Spleen (tissue), 11 donors: ENCODE measurements at regions not wholly inside any gene's neighbourhood (a gene's known extent, or its start where the extent isn't known, plus 50 kb on each side); places are given as distances from the start of the nearest gene placed in this dataset.
A peak's percentile ranks its signal among the peaks of the same experiment; 100 is the strongest.

Source experiments
- DNase-seq: peaks from one replicate; pipeline ENCODE4 v3.0.0-alpha.2; 2020
- H3K27ac ChIP-seq, 8 donors: fragments of 200-600 bp; sonication (generic) in 7 of 8; 1 replicate in 4 of 8; 2 replicates in 4 of 8; pipeline versions ENCODE4 v1.5.0 to v1.8.0; 2016 to 2021; ENCODE audit warnings: inconsistent platforms in 4 of 8, mild to moderate bottlenecking in 4 of 8, moderate library complexity in 1 of 8
- H3K27me3 ChIP-seq, 7 donors: fragments of 200-600 bp; sonication (generic) in 6 of 7; replicated peaks in 1 of 7; 1 replicate in 4 of 7; 2 replicates in 3 of 7; pipeline versions ENCODE4 v1.5.0 to v1.8.0; 2016 to 2021; ENCODE audit warnings: inconsistent platforms in 3 of 7, mild to moderate bottlenecking in 1 of 7
- H3K36me3 ChIP-seq, 6 donors: fragments of 200-600 bp; sonication (generic) in 5 of 6; 1 replicate in 4 of 6; 2 replicates in 2 of 6; pipeline versions ENCODE4 v1.5.0 to v1.8.0; 2016 to 2021; ENCODE audit warnings: inconsistent platforms in 2 of 6
- H3K4me1 ChIP-seq, 6 donors: fragments of 200-600 bp; sonication (generic) in 5 of 6; 1 replicate in 3 of 6; 2 replicates in 3 of 6; pipeline versions ENCODE4 v1.5.0 to v1.8.0; 2016 to 2021; ENCODE audit warnings: inconsistent platforms in 3 of 6
- H3K4me3 ChIP-seq, 8 donors: fragments of 200-600 bp; sonication (generic) in 7 of 8; 1 replicate in 4 of 8; 2 replicates in 4 of 8; pipeline versions ENCODE4 v1.5.0 to v1.8.0; 2016 to 2021; ENCODE audit warnings: inconsistent platforms in 4 of 8, mild to moderate bottlenecking in 4 of 8, moderate library complexity in 2 of 8
- H3K9me3 ChIP-seq, 8 donors: fragments of 200-600 bp; sonication (generic) in 7 of 8; 1 replicate in 4 of 8; 2 replicates in 4 of 8; pipeline versions ENCODE4 v1.5.0 to v1.8.0; 2016 to 2021; ENCODE audit warnings: inconsistent platforms in 4 of 8
- POLR2A ChIP-seq, 3 donors: fragments of 450-650 bp; IDR thresholded peaks; one replicate each; pipeline ENCODE4 v1.5.1; 2017; ENCODE audit warnings: antibody characterized with exemption in 3 of 3, mild to moderate bottlenecking in 1 of 3
- POLR2AphosphoS5 ChIP-seq, 3 donors: sonication (generic); formaldehyde crosslinking; IDR thresholded peaks; one replicate each; pipeline ENCODE4 v1.5.1; 2017; ENCODE audit warnings: antibody characterized with exemption in 3 of 3
- WGBS, 5 donors: extraction: QIAGEN DNeasy Blood & Tissue Kit in 3 of 5; methylation state at CpG; one replicate each; pipeline versions ENCODE4 v1.1.5 to v1.1.7; 2013 to 2018; 5-methylcytosine and 5-hydroxymethylcytosine counted together
- intact Hi-C: fragments of 100-400 bp; cut with DNase I; formaldehyde crosslinking; loops from one replicate; pipeline ENCODE4 v1.15.0; 2023; ENCODE audit warnings: low total_unique reads
- TF ChIP-seq, protein P1 (sequence below), 11 experiments: fragments of 200-600 bp in 7 of 11; fragments of 450-650 bp in 4 of 11; sonication (generic) in 4 of 11; IDR thresholded peaks in 8 of 11; conservative IDR thresholded peaks in 3 of 11; 1 replicate in 7 of 11; 2 replicates in 4 of 11; pipeline versions ENCODE4 v1.4.0 to v1.8.0; 2016 to 2021; ENCODE audit warnings: antibody characterized with exemption in 11 of 11, inconsistent platforms in 4 of 11, mild to moderate bottlenecking in 1 of 11
- donor health status: healthy with polysubstance abuse.
- donor health status: DM: no; HTN: no; CAD: no; lungs with moderate emphysema.
- donor health status: DM: no; HTN: no; CAD: no.
- donor health status: Bipolar disorder and iron deficiency.
- donor health status: healthy.
- donor health status: DM: no; HTN: no; CAD: no.
- donor health status: DM: yes; HTN: yes; CAD: no.

DNA sequence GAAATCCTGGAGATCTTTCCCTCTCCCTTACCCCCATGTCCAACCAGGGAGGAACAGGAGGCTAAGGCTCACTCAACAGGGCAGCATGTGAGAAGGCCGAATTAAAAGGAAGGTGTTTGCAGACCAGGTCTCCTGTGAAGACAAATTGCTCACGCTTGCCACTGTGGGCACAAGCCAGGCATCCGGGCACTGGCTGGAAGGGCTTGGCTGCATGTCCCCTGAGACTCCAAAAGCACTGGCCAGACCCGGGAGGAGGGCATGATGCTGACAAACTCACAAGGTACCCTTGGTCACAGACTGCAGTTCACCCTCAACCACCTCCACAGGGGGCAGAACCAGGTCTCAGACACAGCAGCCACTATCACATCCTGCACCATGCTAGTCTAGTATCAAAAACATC, 113.7 kb upstream of the NSMCE3 start:
- intact Hi-C loops: no loop called here
- TF ChIP-seq, protein P1, sequence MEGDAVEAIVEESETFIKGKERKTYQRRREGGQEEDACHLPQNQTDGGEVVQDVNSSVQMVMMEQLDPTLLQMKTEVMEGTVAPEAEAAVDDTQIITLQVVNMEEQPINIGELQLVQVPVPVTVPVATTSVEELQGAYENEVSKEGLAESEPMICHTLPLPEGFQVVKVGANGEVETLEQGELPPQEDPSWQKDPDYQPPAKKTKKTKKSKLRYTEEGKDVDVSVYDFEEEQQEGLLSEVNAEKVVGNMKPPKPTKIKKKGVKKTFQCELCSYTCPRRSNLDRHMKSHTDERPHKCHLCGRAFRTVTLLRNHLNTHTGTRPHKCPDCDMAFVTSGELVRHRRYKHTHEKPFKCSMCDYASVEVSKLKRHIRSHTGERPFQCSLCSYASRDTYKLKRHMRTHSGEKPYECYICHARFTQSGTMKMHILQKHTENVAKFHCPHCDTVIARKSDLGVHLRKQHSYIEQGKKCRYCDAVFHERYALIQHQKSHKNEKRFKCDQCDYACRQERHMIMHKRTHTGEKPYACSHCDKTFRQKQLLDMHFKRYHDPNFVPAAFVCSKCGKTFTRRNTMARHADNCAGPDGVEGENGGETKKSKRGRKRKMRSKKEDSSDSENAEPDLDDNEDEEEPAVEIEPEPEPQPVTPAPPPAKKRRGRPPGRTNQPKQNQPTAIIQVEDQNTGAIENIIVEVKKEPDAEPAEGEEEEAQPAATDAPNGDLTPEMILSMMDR (IDR thresholded peaks at IDR 0.05 in 8 of 11, conservative IDR thresholded peaks at IDR 0.05 in 3 of 11): no peak
- TF ChIP-seq POLR2A (IDR thresholded peaks at IDR 0.05) (no peak), POLR2AphosphoS5 (IDR thresholded peaks at IDR 0.05) (no peak)
- WGBS, 5 donors: 64 to 88% (median 79%) methylated on average over 4 of the region's 4 CpGs
- Histone ChIP-seq H3K36me3 (no peaks in the 10 kb centered on the region), H3K27me3 (no peaks in the 10 kb centered on the region), H3K4me1 (no peaks in the 10 kb centered on the region), H3K27ac (no peak overlapping the region), H3K9me3 (no peaks in the 10 kb centered on the region), H3K4me3 (no peak overlapping the region)
- DNase-seq: peak; percentile 63

DNA sequence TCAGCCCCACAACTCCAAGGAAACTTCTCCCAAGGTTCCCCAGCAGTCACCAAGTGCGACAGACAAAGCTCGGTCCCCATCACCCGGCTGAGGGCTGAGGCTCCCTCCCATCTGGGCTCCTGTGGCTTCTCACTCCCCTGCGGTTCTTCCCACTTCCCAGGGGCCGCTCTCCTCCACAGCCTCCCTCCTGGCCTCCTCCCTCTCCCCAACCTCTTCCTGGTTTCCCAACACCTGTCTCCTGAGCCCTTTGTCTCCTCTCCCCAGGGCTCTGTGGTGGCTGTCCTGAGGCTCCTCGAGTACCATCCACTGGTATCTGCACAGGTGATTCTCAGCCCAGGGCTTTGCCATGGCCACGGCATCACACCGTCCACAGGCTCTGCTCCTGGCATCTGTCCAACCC, 113.2 kb upstream of the NSMCE3 start:
- Histone ChIP-seq H3K27me3 (no peaks in the 10 kb centered on the region), H3K27ac (no peak overlapping the region), H3K36me3 (no peaks in the 10 kb centered on the region), H3K9me3 (no peaks in the 10 kb centered on the region), H3K4me1 (no peaks in the 10 kb centered on the region), H3K4me3 (no peak overlapping the region)
- DNase-seq: no peak
- TF ChIP-seq POLR2AphosphoS5 (IDR thresholded peaks at IDR 0.05) (no peak), POLR2A (IDR thresholded peaks at IDR 0.05) (no peak)
- TF ChIP-seq, protein P1 (IDR thresholded peaks at IDR 0.05 in 8 of 11, conservative IDR thresholded peaks at IDR 0.05 in 3 of 11): no peak
- 58 to 73% (median 60%) methylated on average over 8 of the region's 8 CpGs for WGBS, 5 donors
- intact Hi-C loops: no loop called here

DNA sequence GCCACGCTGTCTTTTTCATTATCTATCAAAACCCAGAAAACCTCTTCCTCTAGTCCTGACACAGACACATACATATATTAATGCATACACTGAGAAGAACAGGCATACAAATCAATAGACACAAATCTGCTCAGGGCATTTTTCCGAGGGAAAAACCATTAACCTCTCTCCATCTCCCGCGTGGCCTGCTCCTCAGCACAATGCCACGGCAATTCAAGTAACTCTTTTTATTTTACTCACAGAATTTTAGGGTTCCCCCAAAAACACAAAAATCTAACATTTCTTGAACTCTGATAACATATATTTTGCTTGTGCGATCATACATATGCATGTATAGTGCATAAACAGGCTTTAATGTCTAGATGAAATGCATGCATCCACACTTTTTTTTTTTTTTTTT, 110.8 kb upstream of the NSMCE3 start:
- intact Hi-C loops: no loop called here
- Histone ChIP-seq H3K4me3 (no peak overlapping the region), H3K36me3 (no peaks in the 10 kb centered on the region), H3K9me3 (no peaks in the 10 kb centered on the region), H3K4me1 (no peaks in the 10 kb centered on the region), H3K27ac (no peak overlapping the region), H3K27me3 (peaks cover 0 to 12% (median 0%) of the 10 kb centered on the region in 7 donors)
- TF ChIP-seq POLR2AphosphoS5 (IDR thresholded peaks at IDR 0.05) (no peak), POLR2A (IDR thresholded peaks at IDR 0.05) (no peak)
- 88 to 98% (median 91%) methylated on average over 6 of the region's 6 CpGs for WGBS, 5 donors
- no peak for DNase-seq

DNA sequence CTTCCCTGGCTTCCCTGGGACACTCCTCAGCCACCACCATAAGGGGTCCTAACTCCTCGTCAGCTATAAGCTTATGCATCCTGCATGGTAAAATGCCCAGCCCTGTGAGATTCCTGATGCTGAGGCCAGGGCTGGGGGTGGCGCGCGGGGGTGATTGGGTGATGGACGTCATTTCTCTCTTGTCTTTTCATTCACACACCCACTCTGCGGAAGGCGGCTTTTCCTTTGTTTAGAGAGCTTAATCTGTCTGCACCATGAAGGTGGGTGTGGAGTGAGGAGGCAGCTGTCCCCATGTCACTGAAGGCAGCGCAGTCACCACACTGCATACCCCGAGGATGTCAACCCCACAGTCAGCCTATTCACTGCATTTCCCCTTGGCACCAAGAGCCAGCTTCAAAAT, 110.0 kb upstream of the NSMCE3 start:
- Histone ChIP-seq H3K9me3 (no peaks in the 10 kb centered on the region), H3K36me3 (no peaks in the 10 kb centered on the region), H3K4me1 (no peaks in the 10 kb centered on the region), H3K27me3 (peaks cover 0 to 12% (median 0%) of the 10 kb centered on the region in 7 donors), H3K27ac (no peak overlapping the region), H3K4me3 (no peak overlapping the region)
- no peak for DNase-seq
- 77 to 91% (median 80%) methylated on average over 9 of the region's 9 CpGs for WGBS, 5 donors
- TF ChIP-seq, protein P1 (IDR thresholded peaks at IDR 0.05 in 8 of 11, conservative IDR thresholded peaks at IDR 0.05 in 3 of 11): no peak
- TF ChIP-seq POLR2AphosphoS5 (IDR thresholded peaks at IDR 0.05): no peak
- no peak for TF ChIP-seq POLR2A (IDR thresholded peaks at IDR 0.05)
- intact Hi-C loops: no loop called here

DNA sequence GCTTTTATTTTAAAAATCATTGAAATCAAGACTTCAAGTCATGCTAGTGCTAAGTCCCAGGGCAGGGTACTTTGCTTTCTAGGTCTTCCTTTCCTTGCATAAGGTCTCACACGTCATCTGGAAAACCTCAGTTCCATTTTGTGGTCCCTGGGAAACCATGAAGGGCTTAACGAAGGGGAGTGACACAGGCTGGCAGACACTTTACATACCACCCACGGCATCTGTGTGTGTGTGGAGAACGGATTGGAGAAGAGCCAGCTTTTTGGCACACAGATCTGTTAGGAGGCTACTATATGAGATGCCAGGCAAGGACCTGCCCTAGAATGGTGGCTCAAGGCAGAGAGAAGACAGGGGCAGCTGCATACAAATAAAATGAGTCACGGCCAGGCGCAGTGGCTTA, 107.5 kb upstream of the NSMCE3 start:
- WGBS, 5 donors: 72 to 88% (median 86%) methylated on average over 6 of the region's 6 CpGs
- no peak for DNase-seq
- Histone ChIP-seq H3K36me3 (no peaks in the 10 kb centered on the region), H3K4me3 (no peak overlapping the region), H3K9me3 (no peaks in the 10 kb centered on the region), H3K27me3 (peaks cover 0 to 12% (median 0%) of the 10 kb centered on the region in 7 donors), H3K4me1 (no peaks in the 10 kb centered on the region), H3K27ac (no peak overlapping the region)
- TF ChIP-seq, protein P1 (IDR thresholded peaks at IDR 0.05 in 8 of 11, conservative IDR thresholded peaks at IDR 0.05 in 3 of 11): no peak
- TF ChIP-seq POLR2A (IDR thresholded peaks at IDR 0.05) (no peak), POLR2AphosphoS5 (IDR thresholded peaks at IDR 0.05) (no peak)
- intact Hi-C loops: no loop called here
